GM18951 (cell line): ENCODE measurements at regions not wholly inside any gene's neighbourhood (a gene's known extent, or its start where the extent isn't known, plus 50 kb on each side); places are given as distances from the start of the nearest gene placed in this dataset.

Experiments
- POLR2A ChIP-seq: IDR thresholded peaks from 4 replicates; pipeline ENCODE4 v1.6.1; 2011; ENCODE audit warnings: mild to moderate bottlenecking; ENCODE audit not compliant: insufficient read length, insufficient read depth; ENCODE audit errors: extremely low read depth
- in situ Hi-C: fragments of 300-500 bp; cut with MboI; formaldehyde crosslinking; loops from one replicate; pipeline ENCODE4 v1.12.0; 2022; ENCODE audit warnings: low sequenced_read_pairs, mixed read lengths, inconsistent platforms; ENCODE audit not compliant: unreplicated experiment

DNA sequence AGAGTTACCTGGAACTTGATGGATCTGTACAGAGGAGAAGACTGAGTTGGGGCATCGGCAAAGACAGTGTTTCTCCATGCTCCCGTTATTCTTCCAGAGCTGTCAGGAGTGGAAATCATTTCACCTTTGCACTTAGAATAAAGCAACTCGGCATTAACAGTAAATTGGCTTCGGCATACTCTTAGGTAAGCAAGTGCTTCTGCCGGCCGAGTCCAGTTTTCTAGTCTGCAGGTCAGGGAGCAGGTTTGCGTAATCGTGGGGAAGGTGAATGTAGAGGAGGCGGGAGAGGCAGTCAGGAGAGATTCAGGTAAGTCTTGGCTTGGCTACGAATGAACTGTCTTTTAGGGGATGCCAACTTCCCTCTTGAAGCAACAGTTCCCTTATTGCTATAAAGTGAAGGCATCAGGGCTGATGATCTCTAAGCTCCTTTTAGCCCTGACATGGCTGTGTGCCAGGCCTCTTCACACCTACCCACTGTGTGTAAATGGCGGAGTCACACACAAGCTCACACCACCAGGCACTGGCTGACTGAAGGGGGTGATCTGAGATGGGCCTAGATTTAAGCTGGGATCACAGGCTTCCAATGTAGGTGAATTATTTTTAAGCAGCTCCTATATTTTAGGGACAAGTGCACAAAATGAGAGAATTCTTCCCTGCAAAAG, 127.1 kb downstream of the GATA3 start:
- in situ Hi-C loops, result no loop called here
- no peak for TF ChIP-seq POLR2A

DNA sequence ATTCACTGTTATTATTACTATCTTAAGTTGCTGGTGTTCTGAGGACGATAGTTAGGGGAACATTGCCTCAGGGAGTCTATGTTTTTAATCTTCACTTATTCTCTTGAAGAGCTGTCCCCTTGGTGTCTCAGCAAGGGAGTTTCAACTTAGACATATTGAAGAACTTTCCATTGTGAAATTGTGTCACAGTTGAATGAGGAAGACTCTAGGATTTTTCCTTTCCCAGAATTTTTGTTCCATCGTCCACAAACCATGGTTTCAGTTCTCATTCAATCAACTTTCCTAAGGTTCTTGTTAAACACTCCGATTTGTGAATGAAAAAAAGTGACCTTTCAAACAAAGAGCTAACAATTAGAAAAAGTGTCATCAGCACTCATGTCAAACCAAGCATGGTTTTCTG, 128.3 kb downstream of the GATA3 start:
- in situ Hi-C loops, result no loop called here
- no peak for TF ChIP-seq POLR2A

DNA sequence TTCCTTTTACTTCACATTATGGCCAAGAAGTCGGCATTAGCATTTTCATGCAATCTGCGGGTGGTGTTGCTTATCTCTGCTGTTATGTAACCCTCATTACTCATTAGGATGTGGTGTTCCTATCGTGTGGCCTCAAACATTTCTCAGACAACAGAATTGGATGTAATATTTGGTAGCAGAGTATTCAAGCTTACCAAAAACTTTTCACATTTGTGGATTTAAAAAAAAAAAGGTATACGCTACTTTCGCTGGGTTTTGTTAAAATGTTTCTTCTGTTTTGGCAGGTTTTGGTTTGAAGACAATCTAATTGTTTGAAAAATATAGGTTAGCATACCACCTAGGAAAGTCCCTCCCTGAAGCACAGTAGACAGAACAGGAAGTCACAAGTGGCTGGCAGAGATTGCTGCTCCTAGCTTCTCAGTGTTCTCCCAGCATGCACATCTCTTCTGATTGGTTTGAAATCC, 128.8 kb downstream of the GATA3 start:
- TF ChIP-seq POLR2A, result no peak
- in situ Hi-C loops, result no loop called here

DNA sequence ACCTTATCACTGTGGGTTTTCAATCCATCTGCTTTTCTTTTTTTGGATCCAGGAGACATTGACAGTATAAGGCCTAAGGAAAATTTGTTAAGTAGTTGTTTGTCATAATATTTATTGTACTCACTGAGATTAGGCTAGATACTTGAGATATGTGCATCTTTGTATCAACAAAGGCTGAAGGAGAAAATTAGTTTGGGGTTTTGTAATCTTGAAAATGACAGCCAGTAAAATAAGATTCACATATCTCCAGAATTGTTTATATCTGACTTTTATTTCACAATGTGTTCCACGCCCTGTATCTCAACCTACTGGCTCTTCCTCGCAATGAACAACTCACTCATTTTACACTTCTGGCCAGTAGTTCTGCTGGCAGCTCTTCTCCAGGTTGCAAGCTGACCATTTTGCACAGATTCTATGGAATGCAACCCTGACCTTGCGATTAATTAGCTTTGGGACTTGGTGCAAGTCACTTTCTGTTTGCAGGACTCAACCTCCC, 132.7 kb downstream of the GATA3 start:
- in situ Hi-C loops, result no loop called here
- no peak for TF ChIP-seq POLR2A

DNA sequence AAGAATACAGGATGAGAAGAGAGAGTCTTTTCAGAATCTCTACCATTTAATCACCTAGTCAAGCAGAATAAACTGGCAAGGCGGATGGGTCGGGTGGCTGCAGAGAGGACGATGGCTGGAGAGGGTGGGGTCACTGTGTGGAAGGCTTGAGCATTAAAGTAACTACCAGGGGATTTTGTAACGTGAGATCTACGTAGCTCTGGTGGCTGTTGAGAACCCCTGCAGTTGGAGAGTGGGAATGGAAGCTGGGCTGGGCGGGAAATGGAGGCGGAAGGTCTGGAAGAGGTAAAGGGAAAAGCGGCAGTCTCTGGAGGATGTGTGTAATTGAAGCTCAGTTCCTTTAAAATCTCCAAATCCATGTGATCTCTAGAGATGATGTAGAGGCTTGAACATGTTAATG, 135.0 kb downstream of the GATA3 start:
- in situ Hi-C loops, result no loop called here
- TF ChIP-seq POLR2A, result no peak

DNA sequence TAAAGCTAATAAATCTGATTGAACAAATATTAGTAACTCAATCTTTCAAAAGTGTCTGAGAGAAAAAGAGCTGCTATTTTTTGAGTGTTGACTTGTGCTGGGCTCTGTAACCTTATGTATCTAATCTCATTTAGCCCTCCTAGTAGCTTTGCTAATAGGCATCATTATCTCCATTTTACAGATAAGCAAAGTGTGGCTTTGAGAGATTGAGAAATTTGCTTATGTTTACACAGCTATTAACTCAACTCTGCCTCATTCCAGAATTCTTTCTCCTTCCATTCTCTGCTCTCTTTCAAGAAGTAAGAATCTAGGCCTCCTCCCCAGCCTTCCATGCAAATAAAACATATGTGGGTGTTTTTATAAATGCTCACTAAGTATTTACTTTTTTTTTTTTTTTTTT, 137.8 kb downstream of the GATA3 start:
- no peak for TF ChIP-seq POLR2A
- in situ Hi-C loops, result no loop called here

DNA sequence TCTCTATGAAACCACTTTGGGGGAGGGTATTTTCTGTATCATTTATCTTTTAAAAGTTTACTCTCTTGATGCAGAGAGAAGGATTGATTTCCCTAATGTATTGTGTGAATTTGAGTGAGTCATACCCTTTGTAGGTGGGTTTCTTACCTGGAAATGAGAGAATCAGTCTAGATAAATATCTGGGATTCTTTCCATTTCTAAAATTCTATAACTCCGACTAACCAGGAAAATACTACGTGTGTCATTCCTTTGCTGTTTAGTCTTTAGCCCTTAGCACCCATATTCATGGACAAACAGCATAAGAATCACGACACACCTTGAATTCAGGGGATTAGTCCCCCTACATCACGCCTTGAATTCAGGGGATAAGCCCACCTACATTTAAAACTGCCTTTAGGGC, 139.1 kb downstream of the GATA3 start:
- no peak for TF ChIP-seq POLR2A
- in situ Hi-C loops, result no loop called here

DNA sequence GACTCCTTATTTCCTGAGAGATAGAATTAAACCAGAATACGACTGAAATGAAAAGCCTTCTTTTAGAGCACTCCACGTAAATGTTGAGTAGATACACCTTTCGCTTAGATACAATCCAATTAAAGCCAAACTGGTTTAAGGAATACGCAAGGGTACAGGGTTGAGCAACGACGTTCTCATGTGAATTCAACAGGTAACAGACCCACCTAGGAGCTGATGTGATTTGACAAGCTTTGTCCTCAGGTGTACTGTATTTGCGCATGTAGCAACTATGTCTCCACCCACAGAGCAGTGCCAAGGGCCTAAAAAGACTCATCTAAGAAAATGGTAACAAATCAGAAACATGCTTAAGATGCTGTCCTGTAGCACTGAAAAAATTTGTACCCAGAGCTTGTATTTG, 139.6 kb downstream of the GATA3 start:
- in situ Hi-C loops, result no loop called here
- no peak for TF ChIP-seq POLR2A

DNA sequence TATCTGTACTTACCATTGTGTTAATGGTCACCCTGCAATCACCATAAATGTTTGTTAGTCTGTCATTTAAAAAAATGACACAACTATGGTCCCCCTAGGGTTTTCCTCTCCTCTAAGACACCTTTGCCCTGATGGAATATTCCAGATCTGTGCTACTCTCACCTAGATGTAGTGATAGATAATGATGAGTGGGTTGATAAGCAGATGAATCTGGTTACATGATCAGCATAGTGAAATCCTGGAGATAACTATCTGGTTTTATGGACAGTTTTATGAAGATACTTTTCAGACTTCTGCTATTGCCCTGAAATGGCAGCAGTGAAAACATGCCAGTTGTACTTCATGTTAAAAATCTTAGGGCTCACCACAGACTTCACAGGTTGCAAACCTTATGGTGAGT, 152.4 kb downstream of the GATA3 start:
- in situ Hi-C loops, result no loop called here
- no peak for TF ChIP-seq POLR2A

DNA sequence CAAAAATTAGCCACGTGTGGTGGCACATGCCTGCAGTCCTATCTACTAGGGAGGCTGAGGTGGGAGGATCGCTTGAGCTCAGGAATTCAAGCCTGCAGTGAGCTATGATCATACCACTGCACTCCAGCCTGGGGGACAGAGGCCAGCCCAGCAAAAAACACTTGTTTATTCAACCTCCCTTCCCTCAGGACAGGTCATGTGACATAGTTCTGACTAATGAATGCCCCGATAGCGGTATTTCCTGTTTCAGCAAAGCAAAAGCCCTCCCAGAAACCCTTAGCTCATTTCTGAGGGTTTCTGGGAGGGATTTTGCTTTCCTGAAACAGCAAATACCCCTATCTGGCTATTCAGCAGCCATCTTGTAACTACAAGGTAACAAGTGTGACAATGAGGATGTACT, 157.1 kb downstream of the GATA3 start:
- TF ChIP-seq POLR2A, result no peak
- in situ Hi-C loops, result no loop called here

DNA sequence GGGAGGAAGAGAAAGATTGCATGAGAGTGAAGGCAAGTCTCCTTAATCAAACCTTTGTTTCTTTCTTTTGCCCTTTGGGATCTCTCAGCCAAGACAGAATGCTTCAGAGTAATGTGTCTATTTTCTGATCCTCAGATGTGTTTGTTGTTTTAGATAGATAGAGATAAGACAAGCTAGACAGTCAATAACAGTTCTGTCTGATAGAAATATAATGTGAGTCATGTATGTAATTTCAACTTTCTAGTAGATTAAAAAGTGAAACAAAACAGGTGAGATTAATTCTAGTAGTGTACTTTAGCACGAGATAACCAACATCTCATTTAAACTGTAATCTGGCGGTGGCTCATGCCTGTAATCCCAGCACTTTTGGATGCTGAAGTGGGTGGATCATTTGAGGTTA, 159.2 kb downstream of the GATA3 start:
- in situ Hi-C loops, result no loop called here
- TF ChIP-seq POLR2A, result no peak

DNA sequence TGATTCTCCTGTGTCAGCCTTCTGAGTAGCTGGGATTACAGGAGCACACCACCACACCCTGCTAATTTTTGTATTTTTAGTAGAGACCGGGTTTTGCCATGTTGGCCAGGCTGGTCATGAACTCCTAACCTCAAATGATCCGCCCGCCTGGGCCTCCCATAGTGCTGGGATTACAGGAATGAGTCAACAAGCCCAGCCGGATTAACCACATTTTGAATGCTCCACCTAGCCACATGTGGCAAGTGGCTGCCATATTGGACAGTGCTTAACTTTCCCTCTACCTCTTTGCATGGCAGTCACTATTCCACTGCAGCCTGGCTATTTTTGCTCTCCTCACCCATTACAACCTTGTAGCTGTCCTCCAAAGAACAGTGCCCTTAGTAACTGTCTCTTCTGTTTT, 160.1 kb downstream of the GATA3 start:
- in situ Hi-C loops, result no loop called here
- no peak for TF ChIP-seq POLR2A

DNA sequence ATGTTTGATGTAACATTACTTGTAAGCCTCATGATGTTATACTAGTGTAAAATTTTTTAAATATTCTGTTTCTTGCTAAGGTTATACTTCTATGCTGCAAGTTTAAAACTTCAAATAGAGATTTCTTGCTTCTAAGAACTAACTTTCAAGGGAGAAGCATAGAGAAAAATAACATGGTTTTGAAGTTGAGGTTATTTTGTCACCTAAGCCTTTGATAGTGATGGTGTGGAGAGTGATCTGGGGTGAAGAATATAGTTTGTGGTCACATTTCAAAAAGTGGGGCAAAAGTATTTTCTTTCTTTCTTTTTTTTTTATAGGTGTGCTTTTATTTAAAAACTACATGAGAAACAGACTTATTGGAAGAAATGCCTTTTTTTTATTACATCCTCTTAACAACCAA, 162.4 kb downstream of the GATA3 start:
- no peak for TF ChIP-seq POLR2A

DNA sequence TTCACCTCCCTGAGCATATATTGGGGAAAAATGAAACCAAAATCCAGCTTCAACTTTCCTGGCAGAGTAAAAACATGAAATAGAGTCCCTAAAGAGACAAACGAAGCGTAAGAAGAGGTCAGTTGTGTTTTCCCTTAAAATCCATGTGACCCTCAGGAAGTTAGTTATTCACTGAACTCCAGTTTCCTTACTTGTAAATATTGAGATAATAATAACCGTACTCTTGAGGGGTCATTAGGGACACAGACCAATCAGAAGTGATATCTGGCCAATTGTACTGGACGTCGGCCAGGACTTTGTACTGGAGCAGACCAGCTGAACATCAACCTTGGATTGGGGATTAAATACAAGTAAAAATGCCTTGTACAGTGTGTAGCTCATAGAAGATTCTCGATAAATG, 167.0 kb downstream of the GATA3 start:
- TF ChIP-seq POLR2A, result no peak
- in situ Hi-C loops, result no loop called here

More for the DNA sequence above, 162.4 kb downstream of the GATA3 start:
- in situ Hi-C loops, result no loop called here

DNA sequence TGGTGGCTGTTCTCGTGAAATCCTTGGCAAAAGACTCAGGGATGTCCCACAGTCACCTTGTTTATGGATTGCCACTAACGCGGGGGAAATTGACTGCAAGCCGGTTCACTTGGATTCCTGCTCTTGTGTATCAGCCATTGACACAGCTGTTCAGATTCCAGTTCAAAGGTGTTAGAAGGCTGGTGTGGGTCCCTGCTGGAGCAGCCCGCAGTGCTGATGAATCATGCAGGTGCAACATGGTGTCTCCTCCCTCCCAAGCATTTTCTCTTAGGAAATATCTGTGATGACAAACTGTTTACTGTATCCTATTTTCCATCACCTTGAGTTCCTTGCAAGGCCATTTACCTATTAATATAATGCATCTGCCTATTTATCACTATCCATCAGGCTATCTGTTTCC, 170.1 kb downstream of the GATA3 start:
- in situ Hi-C loops, result no loop called here
- no peak for TF ChIP-seq POLR2A
